HG02678 (cell line): ENCODE measurements at regions not wholly inside any gene's neighbourhood (a gene's known extent, or its start where the extent isn't known, plus 50 kb on each side); places are given as distances from the start of the nearest gene placed in this dataset.

Source experiments
- ATAC-seq: cut with Tn5 transposase; IDR thresholded peaks from one replicate; pipeline ENCODE4 v1.9.1; 2021; ENCODE audit warnings: mild to moderate bottlenecking, moderate library complexity; ENCODE audit not compliant: unreplicated experiment

DNA sequence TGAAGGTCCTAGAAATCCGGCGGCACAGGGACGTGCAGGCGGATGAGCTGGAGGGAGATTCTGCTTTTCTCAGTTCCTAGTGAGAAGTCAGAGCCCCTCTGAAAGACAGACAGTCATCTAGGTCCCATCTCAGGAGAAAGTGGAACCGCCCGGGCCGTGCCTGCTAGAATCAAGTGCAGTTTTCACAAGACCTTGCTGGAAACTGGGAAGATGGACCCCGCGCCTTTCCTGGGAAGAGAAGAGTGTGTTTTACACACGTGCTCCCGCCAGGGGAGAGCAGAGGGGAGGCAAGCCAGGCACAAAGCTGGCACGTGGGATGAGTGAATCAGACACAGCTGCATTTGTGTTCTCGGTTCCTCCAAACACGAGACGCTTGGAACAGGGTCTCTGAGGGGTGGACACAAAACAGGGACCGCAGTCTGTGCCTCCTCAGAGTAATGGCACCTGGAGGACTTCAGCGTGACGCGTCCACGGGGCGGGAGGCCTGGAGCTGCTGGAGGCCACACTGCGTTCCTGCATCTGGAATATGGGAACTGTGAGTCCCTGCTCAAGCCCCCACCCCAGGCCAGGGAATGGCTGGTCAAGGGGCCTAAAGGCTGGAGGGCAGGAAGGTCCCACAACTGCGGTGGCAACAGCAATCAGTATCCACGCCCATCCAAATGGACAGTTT is 218.3 kb downstream of the BRD1 start:
- ATAC-seq: no peak

DNA sequence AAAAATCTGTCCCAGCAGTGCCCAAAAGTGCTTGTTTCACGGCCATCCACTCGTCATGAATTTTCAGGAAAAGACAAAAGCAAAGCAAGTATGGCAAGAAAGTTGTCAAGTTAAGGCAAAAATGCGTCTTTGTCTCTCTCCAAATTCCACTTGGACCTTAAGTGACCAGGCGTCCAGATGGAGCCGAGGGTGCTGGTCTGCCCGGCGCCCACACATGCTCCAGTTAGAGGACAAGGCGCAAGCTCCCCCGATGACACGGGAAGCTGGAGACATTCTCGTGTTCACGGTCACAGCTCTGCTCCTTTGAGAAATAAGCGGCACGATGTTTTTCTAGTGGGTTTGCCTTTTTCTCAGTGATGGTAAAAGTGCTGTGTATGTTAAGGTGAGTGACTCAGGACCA is 219.0 kb downstream of the BRD1 start:
- no peak for ATAC-seq

DNA sequence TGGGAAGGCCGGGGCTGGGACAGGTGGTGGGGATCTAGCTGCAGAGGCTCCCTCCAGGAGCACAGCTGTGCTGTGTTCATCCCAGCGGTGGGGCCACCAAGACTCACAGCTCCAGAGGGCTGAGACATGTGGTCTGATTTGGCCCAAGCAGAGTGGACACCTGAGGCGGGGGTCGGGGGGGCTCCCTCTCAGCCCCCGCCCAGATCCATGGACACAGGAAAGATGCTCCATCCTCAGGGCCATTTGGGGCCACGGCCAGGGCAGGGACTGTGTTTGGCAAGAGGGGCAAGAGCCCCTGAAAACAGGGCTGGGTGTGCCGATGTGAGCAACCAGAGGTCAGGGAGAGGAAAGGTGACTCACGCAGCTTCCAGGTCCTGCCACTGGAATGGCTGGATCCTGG is 219.4 kb downstream of the BRD1 start:
- ATAC-seq: no peak

DNA sequence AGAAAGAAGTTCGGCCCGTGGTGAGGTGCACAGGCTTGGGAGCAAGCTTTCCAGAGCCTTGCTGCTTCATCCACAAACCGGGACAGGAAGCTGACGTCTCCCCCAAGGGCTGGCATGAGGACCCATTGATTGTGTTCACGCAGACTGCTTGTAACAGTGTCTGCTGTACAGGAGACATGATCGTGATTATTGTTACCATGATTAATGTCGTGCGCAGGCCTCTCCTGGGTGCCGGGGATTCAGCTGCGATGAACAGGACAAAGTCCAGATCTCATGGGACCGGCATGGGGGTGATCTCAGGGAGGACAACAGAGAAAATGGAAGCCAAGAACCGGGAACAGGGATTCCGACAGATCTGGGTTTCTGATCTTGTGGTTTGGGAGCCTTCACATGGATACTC is 219.9 kb downstream of the BRD1 start:
- ATAC-seq: no peak

DNA sequence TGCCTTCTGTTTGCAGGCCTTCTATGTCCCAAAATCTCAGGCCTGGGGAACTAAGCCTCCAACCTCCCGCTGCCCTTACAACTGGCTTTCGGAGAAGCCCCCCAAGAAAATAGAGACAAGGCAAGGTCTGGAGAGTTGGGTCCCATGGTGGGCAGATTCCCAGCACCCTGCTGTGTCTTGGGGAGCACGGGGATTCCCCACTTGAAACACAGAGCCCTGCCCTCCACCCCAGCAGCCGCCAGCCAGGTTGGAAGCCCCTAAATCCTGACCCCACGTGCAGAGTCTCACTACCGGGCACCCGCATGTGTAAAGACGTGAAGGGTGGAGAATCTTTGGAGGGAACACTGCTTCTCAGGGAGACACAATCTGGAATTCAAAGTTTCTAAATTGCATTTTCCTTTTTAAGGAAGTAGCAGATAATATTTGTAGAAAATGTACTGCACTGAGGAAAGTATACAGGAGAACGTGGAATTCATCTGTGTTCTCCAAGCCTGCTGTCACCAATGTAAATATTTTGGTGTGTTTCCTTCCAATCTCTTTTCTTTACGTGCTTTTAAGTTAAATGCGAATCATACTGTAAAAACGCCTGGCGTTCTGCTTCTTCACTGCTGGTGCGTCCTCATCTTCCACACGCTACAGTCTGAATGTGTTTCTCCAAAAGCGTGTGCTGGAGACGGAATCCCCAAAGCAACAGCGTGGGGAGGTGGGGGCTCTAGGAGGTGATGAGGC is 220.9 kb downstream of the BRD1 start:
- ATAC-seq: no peak

DNA sequence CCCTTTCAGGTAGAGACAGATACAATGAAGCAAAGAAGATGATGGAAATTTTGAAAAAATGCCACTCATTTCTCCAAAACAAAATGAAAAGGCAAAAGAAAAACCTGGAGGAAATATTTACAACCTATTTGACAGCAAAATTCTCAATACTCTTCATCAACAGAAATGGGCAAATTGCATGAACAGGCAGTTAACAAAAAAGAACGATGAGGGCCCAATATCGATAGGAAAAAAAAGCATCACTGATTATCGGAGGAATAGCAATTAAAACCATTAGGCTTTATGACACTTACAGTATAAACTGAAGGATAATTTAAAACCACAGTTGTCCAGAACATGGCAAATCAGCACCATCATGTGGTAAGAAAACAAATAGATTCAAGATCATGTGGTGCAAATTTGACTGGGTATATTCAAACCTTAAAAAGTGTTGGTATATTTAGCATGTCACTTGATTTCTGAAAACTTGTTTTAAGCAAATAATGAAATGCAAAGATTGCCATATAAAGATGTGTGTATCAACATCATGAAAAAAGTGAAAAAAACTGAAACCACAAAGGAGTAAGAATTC is 222.9 kb downstream of the BRD1 start:
- no peak for ATAC-seq

DNA sequence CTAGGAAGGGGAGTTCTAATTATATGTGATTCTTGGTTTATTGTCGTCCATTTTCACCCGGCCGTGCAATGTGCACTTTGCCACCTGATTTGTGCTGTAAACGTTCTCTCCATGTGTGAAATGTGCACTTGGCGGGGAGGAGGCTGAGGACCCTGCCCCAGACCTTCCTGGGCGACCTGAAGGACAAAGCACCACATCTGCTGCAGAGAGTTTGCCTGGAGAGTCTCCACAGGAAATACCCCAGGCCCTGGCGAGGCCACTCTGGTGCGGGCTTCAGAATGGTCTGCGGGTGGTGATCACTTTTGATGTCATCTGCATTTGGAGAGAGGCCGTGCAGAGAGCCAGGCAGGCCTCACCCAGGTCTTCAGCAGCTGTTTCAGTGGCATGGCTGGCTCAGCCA is 224.7 kb downstream of the BRD1 start:
- no peak for ATAC-seq

DNA sequence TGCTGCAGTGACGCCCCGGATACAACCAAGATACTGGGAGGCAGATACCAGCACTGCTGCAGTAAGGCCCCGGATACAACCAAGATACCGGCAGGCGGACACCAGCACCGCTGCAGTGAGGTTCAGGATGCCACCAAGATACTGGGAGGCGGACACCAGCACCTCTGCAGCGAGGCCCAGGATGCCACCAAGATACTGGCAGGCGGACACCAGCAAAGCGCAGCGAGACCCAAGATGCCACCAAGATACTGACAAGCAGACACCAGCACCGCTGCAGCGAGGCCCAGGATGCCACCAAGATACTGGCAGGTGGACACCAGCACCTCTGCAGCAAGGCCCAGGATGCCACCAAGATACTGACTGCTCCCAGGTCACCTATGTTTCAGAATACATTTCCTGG is 225.2 kb downstream of the BRD1 start:
- ATAC-seq: no peak

DNA sequence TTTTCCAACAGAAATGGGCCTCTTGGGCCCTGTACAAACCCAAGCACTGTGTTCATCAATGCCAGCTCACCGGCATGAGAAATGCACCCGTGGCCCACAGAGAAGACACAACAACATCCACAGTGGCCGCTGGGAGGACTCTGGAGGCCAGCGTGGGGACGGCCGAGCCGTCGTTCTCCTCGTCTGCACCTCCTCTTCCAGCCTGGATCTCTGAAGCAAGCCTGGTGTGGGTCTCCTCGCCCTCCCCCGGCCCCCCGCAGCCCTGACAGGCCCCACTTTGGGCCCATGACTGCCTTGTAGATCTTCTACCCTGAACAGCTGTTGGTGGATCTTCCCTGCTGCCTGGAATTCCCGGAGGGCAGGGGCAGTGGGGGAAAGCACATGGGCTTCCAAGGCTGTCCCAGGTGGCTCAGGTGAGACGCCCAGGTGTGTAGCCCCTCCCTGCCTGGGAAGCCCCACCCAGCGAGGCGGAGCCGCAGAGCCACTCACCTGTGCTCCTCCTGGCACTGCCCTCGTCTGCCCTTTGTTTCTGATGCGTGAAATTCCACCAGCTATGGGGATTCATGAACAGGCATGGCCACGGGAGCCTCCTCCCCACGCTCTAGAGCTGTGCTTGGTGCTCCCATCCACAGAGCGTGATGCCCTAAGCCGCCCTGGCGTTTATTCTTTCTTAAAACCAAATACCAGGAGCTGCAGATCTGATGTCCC is 225.9 kb downstream of the BRD1 start:
- ATAC-seq: no peak

DNA sequence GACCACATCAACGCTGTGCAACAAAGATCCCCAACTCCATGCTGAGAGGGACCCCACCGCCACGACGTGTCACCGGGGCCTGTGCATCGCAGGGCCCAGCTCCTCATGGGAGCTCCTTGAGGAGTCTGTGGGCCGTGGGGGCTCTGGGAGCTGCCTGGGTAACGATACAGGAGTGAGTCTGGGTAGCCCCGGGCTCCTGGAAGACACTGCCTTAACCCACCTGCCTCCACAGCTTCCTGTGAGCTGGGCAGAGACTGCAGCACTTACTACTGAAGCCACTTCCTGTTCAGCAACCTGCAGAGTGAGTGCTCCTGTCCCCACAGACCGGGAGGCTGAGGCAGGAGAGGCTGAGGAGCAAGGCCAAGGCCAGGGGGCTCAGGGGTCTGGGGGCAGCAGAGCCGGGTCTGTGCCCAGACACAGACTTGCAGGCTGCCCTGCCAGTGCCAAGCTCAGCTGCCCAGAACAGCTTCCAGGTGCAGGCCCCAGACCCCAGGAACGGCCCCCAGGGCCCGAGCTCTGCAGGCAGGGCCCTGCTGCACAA is 226.7 kb downstream of the BRD1 start:
- ATAC-seq: no peak

DNA sequence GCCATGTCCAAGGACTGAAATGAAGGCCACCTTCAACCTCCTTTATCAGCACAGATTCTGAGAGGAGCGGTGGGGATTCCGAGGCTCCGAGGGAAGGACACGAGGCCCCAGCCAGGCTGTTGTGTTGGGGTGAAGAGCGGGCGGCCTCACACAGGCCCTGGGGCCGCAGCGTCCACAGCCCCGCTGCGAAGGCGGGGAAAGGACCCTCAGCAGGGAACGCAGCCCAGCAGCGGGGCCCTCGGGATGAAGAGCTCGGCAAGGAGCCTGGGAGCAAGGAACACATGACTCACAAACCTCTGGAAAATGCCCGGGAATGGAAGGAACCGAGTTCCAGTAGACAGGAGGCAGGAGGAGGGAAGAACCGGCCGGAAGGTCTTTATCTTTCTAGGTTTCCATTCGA is 227.2 kb downstream of the BRD1 start:
- no peak for ATAC-seq

DNA sequence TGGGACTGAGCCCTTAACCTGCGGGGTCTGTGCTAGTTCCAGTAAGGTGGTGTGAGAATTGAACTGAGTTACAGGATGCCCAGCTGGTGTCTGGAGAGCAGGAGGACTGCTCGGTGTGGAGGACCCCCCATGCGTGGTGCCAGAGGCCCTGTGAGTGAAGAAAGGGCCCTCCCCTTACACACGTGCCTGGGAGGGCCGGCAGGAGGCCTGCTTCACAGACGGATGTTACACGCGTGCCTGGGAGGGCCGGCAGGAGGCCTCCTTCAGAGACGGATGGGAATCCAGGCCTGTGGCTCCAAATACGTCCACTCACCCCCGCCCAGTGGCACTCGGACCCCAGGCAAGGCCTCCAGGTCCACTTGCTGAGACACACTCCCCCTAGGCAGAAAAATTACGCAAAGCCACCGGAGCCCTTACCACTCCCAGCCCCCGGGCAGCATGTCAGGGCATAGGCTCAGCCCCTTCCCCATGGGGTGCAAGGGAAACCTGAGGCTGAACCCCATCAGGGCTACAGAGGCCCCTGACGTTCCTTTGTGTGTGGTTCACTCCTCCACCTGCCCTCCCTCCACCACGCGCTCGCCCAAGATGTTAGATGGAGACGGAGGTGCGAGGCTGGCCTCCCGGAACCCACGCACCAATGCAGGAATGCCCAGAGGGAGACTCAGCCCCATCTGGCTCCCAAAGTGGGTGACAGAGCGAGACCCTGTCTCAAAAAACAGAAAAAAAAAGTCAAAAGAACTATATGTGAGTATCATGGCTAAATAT is 227.8 kb downstream of the BRD1 start:
- ATAC-seq: no peak

DNA sequence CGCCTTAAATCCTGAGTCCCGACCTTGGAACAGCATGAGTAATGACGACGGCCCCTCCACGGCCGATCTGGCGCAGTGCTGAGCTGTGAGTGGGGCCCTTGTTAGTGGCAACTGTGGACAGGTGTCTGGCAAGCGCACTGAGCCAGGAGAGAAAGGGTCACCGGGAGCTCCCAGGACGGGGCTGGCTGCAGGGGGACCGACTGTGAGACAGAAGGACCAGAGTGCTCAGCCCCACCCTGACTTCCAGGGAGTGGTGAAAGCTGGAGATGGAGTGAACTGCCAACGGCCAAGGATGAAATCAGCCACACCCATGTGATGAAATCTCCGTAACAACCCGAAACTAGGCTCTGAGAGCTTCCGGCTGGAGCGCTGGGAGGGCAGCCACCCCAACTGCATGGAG is 228.6 kb downstream of the BRD1 start:
- no peak for ATAC-seq

DNA sequence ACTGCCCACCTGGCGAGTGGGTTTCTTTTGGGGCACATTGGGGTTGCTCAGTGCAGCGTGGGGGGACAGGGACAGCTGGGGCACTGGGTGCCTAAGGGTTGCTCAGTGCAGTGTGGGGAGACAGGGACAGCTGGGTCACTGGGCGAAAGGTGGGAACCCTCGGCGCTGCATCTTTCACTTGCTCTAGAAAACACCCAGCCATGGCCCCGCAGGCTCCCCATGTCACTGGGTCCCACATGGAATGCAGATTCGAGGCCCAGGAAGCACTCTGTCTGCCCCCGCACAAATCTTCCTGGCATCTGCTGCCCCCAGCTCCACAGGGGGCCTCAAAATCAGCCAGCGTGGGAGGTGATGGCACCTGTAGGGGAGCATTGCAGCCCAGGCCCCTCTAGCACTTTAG is 229.3 kb downstream of the BRD1 start:
- no peak for ATAC-seq

DNA sequence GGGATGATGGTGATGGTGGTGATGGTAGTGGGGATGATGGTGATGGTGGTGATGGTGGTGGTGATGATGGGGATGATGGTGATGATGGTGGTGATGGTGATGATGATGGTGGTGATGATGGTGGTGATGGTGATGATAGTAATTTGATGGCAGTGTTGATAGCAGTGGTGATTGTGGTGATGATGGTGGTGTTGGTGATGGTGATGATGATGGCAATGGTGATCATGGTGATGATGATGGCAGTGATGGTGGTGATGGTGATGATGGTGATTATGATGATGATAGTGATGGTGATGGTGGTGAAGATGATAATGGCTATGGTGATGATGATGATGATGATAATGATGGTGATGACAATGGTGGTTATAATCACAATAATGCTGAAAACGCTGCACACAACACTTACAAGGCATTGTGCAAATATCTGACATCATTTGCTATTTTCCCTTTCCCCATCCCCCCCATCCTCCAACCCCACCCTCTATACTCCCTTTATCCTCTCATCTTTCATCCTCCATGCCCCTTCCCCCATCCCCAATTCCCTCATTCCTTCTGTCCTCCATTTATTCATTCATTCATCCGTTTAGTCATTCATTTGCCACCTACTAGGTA is 230.1 kb downstream of the BRD1 start:
- ATAC-seq: no peak

DNA sequence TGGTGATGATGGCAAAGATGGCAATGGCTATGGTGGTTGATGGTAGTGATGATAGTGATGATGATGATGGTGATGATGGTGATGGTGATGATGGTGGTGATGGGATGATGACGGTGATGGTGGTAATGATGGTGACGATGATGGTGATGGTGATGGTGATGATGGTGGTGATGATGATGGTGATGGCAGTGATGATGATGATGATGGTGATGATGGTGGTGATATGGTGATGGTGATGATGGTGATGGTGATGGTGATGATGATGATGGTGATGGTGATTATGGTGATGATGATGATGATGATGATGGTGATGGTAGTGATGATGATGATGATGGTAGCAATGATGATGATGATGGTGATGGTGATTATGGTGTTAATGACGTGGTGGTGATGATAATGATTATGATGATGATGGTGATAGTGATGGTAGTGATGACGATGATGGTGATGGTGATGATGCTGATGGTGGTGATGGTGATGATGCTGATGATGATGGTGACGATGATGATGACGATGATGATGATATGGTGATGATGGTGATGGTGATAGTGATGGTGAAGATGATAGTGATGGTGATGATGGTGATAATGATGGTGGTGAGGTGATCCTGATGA is 232.1 kb downstream of the BRD1 start:
- ATAC-seq: no peak

DNA sequence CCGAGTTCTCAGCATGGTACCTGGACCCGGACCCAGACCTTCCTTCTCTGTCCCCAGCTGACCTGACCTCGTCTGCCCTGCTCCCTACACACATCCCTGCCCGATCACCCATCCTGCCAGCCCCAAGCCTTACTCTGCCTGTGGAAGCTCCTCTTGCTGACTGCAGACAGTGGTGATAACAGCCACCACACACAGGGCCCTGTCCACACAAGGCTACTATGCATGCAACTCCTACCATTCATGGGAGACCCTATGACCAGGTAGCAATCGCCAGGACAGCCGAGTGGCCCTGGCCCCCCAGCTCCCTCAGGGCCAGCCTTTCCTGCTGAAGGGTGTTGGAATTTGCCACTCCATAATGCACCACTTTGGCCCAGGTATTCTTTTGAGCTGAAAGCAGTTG is 233.6 kb downstream of the BRD1 start:
- ATAC-seq: no peak

DNA sequence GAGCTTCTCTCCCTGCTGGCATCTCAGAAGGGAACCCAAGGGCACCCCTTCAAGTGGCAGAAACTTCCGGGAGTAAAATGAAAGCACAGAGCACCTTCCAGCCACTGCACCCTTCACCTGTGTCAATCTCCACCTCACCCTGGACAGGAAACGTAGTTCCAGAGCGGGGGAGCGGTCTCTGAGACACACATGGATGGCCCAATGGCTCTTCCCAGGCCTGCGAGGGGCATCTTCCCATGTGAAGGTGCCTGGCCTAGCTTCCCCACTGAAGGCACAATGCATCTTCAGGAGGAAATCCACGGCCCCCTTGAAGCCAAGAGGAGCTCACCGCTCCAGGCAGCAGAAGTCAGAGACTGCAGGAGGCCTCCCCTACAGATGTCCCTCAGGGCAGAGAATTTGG is 234.2 kb downstream of the BRD1 start:
- no peak for ATAC-seq

DNA sequence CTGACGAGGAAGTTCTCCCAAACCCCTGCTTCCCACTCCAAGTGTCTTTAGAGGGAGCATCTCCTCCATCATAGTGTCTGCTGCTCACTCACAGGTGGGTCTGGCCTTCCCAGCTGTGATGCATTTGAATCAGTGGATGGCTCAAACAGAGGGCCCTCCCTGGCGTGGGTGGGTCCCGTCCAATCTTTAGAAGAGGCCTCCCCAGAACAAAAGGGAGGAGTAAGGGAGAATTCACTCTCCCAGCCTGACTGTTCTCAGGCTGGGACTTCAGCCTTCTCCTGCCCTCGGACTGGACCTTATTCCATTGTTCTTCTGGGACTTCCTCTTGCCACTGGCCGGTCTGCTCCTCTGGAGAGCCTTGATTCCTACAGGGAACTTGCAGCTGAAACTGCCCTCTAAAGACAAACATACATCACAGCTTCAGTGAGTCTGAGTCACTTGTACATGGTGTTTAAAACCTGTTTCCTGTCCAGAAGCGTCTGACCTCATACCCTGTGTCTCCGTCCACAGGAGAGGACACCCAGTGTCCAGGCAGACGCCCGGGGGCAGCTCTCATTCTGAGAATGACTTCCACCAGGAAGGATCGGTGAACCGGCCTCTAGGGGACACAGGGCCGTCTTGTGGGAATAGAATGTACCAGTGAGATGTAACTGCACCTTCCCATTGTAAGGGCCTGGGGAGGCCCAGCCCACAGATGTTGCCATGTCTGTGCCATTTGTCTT is 234.7 kb downstream of the BRD1 start:
- ATAC-seq: no peak
